ENCODE measurements at regions not wholly inside any gene's neighbourhood (a gene's known extent, or its start where the extent isn't known, plus 50 kb on each side); places are given as distances from the start of the nearest gene placed in this dataset.
A peak's percentile ranks its signal among the peaks of the same experiment; 100 is the strongest.
"Not testable (repeated sequence)": the region's sequence is repeated elsewhere in the genome, so short reads cannot be mapped to it uniquely, and the experiment has no call there.

GRCh38 chr4:12674184-12674583, 810.0 kb downstream of the RAB28 start:
- DNase-seq: no peak

GRCh38 chr4:12672303-12672702, 811.8 kb downstream of the RAB28 start:
- no peak for DNase-seq

- no peak for DNase-seq
These were observed 826.0 kb downstream of the RAB28 start for GRCh38 chr4:12658146-12658545.

- DNase-seq: no peak
These were observed 832.3 kb downstream of the RAB28 start for GRCh38 chr4:12651876-12652275.

- DNase-seq: no peak
These were observed 838.4 kb downstream of the RAB28 start for GRCh38 chr4:12645732-12646131.

GRCh38 chr4:12644261-12644660, 839.9 kb downstream of the RAB28 start:
- DNase-seq: no peak

- DNase-seq: no peak
These were observed 847.9 kb downstream of the RAB28 start for GRCh38 chr4:12636191-12636590.

GRCh38 chr4:12635629-12636028, 848.5 kb downstream of the RAB28 start:
- no peak for DNase-seq

GRCh38 chr4:12633053-12633651, 851.0 kb downstream of the RAB28 start:
- DNase-seq: peak; percentile 9

- no peak for DNase-seq
These were observed 868.3 kb downstream of the RAB28 start for GRCh38 chr4:12615822-12616221.

- no peak for DNase-seq
These were observed 871.3 kb downstream of the RAB28 start for GRCh38 chr4:12612876-12613275.

- DNase-seq: not testable (repeated sequence)
These were observed 874.8 kb downstream of the RAB28 start for GRCh38 chr4:12609212-12609875.

GRCh38 chr4:12595986-12596385, 888.2 kb downstream of the RAB28 start:
- DNase-seq: no peak

GRCh38 chr4:12595489-12595888, 888.7 kb downstream of the RAB28 start:
- no peak for DNase-seq

- DNase-seq: no peak
These were observed 895.6 kb downstream of the RAB28 start for GRCh38 chr4:12588582-12588981.

GRCh38 chr4:12586242-12587006, 897.7 kb downstream of the RAB28 start:
- DNase-seq: no peak

GRCh38 chr4:12584116-12584875, 899.8 kb downstream of the RAB28 start:
- no peak for DNase-seq

GRCh38 chr4:12583275-12583674, 900.9 kb downstream of the RAB28 start:
- DNase-seq: no peak

- DNase-seq: no peak
These were observed 903.4 kb downstream of the RAB28 start for GRCh38 chr4:12580787-12581186.

- DNase-seq: no peak
These were observed 905.0 kb downstream of the RAB28 start for GRCh38 chr4:12579172-12579571.

GRCh38 chr4:12576409-12576808, 907.7 kb downstream of the RAB28 start:
- no peak for DNase-seq

- DNase-seq: no peak
These were observed 910.4 kb downstream of the RAB28 start for GRCh38 chr4:12573716-12574115.

GRCh38 chr4:12562476-12563140, 921.5 kb downstream of the RAB28 start:
- DNase-seq: no peak
